ENCODE measurements at regions not wholly inside any gene's neighbourhood (a gene's known extent, or its start where the extent isn't known, plus 50 kb on each side); places are given as distances from the start of the nearest gene placed in this dataset.

DNA sequence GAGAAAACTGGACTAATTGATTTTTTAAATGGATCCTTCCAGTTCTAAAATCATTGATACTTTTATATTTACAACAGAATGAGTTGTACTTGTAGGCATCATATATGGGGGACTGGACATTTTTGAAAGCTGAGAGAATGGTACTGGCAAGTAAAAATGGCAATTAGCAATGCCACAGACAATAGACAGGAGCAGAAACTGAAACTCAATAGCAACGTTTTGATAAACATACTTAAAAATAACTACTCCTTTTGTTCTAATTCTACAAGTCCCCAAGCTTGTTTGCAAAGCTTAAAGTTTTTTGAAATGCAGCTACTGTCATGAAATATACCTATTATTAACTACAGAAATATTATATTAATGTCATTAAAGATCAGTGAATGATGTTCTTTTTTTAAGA is 52.8 kb upstream of the FBXL7 start:
- no peak for DNase-seq

GRCh38 chr5:15446552-15446951 is 53.4 kb upstream of the FBXL7 start:
- no peak for DNase-seq

DNA sequence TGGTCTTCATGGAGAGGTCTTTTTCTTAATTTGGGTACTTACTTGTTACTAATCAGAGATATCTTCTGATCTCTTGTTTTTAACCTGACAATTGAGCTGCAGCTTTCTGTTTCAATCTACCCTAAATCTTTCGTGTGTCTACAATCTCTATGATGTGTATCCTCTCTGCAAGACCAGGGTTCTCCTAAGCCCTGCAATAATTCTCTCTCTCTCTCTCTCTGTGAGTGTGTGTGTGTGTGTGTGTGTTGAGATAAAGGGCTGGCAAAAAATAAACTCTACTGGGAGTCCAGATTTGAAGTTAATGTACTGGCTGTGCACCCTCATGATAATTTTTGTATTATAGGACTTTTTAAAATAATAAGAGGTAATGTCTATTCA is 57.8 kb upstream of the FBXL7 start:
- no peak for DNase-seq

DNA sequence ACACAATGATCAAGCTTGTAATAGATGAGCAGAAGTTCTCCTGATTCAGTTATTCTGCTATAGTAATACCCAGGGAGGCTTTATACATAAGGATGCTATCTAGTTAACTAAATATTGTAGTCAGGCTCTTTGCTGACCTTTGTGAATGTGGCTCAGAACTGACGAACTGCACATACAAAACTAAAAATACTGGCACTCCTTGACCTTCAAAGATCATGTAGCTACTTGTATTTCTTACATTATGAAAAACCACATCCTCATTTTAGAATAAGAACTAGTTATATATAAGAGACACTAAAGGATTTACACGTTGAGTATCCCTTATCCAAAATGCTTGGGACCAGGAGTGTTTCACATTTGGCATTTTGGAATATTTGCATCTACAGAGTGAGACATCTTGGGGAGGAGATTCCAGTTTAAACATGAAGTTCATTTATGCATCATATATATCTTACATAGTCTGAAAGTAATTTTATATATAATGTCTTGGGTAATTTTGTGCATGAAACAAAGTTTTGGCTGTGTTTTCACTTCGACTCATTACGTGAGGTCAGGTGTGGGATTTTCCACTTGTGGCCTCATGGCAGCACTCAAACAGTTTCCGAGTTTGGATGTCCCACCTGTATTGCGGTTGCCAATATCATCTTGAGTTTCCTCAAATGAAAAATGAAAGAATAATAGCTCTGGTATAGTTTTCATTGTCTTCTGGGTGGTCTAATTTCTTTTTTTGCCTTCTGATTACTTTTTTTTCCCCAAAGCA is 58.4 kb upstream of the FBXL7 start:
- DNase-seq = no peak

GRCh38 chr5:15440434-15440833 is 59.5 kb upstream of the FBXL7 start:
- no peak for DNase-seq

DNA sequence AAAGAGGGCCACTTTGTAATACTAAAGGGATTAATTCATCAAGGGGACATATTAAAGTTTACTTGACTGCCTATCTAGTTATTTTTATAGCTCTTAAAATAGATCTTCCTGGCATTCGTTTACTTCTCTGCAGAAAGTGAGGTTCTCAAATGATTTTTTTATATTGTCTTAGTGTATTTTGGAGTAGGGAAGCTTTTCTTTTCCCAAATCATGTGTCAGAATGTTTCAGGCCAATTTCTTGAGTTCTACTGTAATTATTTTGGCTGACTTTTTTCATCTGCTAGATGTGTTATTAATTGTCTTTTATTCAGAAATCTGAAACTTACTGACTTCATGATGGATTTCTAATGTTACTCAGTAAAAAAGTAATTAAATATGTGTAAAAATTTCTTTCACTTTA is 60.2 kb upstream of the FBXL7 start:
- DNase-seq = no peak

DNA sequence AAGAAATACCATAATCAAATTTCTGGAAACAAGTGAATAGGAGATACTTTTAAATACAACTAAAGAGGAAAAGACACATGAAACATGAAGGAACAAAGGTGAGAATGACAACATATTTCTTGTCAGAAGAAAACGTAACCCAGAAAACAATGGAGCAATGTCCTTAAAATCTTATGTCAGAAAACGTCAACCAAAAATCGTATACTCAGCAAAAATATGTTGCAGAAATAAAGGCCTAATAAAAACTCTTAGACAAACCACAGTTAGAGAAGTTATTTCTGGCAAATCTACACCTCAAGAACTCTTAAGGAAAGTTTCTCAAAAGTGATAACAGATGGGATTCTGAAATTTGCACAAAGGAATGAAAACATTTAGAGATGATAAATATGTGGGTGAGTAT is 66.3 kb upstream of the FBXL7 start:
- no peak for DNase-seq

DNA sequence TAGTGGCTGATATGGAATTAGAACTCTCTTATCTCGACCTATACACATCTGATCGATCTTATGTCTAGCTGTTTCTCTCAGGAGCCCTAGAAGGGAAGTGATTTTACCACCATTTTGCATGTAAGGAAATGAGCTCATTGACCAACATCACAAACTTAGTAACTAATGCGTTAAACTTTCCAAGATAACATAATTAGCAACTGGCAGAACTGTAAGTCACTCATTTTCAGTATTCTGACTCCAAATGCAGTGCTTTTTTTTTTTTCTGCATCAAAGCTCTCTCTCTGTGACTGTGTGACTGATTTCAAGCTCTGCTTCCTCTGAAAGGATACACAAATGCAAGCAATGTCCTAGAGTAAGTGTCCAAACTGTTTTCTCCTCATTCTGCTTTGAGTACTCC is 68.1 kb upstream of the FBXL7 start:
- DNase-seq = no peak

DNA sequence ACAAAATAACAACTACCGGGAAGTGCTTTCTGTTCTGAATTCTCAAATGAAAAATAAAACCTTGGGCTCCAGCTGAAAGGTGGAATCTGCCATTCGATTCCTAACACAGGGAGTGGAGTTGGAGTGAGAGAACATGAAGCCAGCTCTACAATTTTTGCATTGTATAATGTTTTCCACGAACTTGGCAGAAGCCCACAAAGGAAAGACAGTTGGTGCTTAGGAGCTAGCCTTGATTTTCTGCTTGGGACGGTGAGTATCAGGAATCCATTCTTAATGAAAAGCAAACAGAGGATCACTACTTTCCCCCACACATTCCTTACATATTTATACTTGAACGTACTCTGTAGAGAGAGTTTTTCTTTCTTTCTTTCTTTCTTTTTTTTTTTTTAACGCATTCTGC is 74.2 kb upstream of the FBXL7 start:
- no peak for DNase-seq

GRCh38 chr5:15424769-15425168 is 75.2 kb upstream of the FBXL7 start:
- no peak for DNase-seq

- DNase-seq = no peak
These were observed 78.0 kb upstream of the FBXL7 start for GRCh38 chr5:15421921-15422412.

GRCh38 chr5:15421381-15421780 is 78.6 kb upstream of the FBXL7 start:
- no peak for DNase-seq

- no peak for DNase-seq
These were observed 79.8 kb upstream of the FBXL7 start for GRCh38 chr5:15420201-15420600.

- no peak for DNase-seq
These were observed 82.8 kb upstream of the FBXL7 start for GRCh38 chr5:15417156-15417555.

- DNase-seq = no peak
These were observed 93.5 kb upstream of the FBXL7 start for GRCh38 chr5:15406478-15406877.

GRCh38 chr5:15393146-15393545 is 106.8 kb upstream of the FBXL7 start:
- no peak for DNase-seq

GRCh38 chr5:15391704-15392397 is 108.1 kb upstream of the FBXL7 start:
- DNase-seq = no peak

GRCh38 chr5:15388866-15389265 is 111.1 kb upstream of the FBXL7 start:
- DNase-seq = no peak

- DNase-seq = no peak
These were observed 112.0 kb upstream of the FBXL7 start for GRCh38 chr5:15387931-15388524.

DNA sequence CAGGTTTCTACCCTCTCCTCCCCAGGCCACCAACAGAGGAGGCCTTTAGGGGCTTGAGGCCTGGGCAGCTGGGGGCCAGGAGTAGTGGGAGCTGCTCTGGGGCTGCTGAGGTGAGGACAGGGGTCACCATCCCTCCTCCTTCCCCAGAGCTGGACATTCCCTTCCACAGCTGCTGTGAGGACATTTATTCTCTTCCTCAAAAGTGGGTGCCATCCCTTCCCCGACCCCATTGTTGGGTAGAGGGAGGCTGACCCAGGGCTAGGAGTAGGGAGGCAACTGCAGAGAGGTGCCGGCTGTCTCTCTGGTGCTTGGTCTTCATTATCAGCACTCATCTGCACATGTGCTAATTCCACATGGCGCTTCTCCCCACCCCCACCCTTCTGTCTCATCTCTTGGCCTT is 113.9 kb upstream of the FBXL7 start:
- DNase-seq = no peak

GRCh38 chr5:15385553-15385952 is 114.4 kb upstream of the FBXL7 start:
- no peak for DNase-seq

- DNase-seq = no peak
These were observed 114.9 kb upstream of the FBXL7 start for GRCh38 chr5:15385037-15385436.

- DNase-seq = no peak
These were observed 115.4 kb upstream of the FBXL7 start for GRCh38 chr5:15384581-15384980.

DNA sequence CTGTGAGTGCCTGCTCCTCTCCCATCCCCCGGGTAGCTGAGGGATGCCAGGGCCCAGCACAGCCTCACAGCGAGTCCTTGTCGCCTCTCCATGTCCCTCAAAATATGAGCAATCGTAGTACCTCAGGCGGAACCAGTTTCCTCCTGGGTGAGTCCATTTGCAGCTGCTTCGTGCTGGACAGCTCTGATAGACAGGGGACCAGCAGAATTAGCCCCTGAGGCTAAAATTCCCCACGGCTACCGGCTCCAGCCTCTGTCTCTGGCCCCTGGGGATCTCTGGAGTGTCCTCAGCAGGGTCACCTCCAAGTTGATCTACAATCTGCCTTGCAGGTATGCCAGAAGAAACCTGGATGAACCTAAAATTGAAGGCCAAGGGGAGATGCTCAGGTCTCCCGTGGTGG is 115.8 kb upstream of the FBXL7 start:
- DNase-seq = no peak
